C1 segment of cervical spinal cord (tissue), 14 donors: ENCODE measurements at regions not wholly inside any gene's neighbourhood (a gene's known extent, or its start where the extent isn't known, plus 50 kb on each side); places are given as distances from the start of the nearest gene placed in this dataset.
"Not testable (repeated sequence)": the region's sequence is repeated elsewhere in the genome, so short reads cannot be mapped to it uniquely, and the experiment has no call there.

Source experiments
- DNase-seq, 14 donors: peaks; one replicate each; lab custom pipeline; 2025; lab: John Stamatoyannopoulos, UW

DNA sequence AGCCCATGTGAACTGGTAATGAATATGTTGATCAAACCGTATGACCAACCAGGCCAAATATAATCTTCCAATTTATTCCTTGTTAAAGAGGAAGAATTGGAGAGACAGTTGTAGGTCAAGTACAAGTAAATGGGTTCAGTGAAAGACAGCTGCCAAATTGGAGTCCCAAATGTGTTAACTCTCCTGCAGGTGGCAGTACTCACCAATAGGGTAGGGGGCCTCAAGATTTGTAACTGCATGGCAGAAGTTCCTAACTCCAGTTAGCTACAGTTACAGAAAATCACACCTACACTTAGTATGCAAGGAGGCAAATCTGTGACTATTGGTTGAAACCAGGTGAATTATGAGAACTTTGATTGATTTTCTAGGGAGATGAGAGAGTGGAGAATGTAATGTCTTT is 278.0 kb downstream of the ZBBX start:
- DNase-seq, result no peak

DNA sequence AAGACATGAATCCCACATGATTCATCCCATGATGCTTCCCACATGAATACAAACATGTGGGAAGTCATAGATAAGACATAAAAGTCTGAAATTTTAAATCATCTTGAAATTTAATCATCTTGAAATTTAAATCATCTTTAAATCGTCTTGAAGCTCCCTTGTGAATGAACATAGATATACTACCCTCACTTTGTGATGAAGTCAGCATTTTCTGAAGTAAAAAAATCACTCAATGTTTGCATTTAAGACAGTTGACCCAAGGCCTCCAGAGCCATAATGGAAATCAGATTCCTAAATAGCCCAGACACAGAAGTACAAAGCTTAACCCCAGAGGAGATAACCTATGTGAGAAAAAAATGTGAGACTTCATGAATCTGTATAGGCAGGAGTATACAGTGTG is 279.4 kb downstream of the ZBBX start:
- no peak for DNase-seq

GRCh38 chr3:167100200-167100599 is 279.9 kb downstream of the ZBBX start:
- no peak for DNase-seq

- no peak for DNase-seq
Measured at GRCh38 chr3:167095976-167096375, 284.1 kb downstream of the ZBBX start.

DNA sequence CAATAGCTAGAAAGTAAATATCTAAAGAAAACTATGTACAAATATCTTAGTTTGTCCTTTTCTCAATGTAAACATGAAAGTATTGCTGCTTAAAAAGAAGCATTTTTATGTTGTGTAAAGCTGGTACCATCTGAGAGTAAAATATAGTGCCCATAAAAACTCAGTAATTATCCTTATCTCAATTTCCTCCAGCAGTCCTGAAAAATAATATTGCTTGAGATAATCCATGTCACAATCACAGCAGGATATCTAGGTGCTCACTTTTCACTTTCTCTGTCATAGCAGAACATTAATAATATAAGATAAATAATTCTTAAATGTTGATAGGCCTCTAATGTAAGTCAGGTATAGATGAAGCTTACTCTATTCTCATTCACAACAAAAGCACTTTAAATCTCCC is 285.5 kb downstream of the ZBBX start:
- no peak for DNase-seq

GRCh38 chr3:167091226-167091625 is 288.9 kb downstream of the ZBBX start:
- no peak for DNase-seq

DNA sequence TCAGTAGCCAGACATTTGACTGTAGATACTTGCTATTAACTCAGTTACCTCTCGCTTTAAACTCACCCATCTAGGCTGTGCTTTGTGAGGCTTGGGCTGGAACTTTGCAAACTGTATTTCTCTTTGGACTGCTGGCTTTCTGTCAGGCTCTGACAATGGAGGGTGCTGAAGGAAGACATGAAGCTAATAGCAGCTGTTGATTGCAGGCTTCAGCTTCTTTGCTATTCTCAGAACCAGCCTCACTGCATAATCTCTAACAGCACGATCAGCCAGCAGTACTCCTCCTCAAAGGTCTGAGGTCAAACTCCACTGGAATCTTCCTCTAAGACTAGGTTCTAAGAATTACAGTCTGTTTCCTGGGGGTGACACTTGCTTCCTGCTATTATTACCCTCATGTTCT is 295.6 kb downstream of the ZBBX start:
- DNase-seq, result no peak

- no peak for DNase-seq
Measured at GRCh38 chr3:167078070-167078622, 302.0 kb downstream of the ZBBX start.

DNA sequence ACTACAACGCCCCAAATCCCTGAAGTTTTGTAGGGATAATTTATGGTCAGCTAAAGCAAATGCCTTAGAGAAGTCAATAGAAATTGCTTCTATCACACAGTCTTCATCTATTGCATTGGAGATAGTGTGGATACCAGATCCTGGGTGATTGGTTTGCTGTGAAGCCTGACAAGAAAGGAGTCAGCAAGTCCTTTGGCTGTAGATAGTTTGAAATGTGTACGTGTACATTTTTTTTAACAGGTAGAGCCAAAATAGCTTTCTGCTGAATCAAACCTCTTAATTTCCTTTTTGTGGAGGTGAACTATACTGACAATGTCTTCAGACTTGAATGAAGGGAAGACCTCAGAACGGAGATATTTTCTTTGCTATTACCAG is 312.3 kb downstream of the ZBBX start:
- DNase-seq, result no peak

- DNase-seq, result no peak
Measured at GRCh38 chr3:167066977-167067786, 312.9 kb downstream of the ZBBX start.

- no peak for DNase-seq
Measured at GRCh38 chr3:167057581-167057980, 322.5 kb downstream of the ZBBX start.

DNA sequence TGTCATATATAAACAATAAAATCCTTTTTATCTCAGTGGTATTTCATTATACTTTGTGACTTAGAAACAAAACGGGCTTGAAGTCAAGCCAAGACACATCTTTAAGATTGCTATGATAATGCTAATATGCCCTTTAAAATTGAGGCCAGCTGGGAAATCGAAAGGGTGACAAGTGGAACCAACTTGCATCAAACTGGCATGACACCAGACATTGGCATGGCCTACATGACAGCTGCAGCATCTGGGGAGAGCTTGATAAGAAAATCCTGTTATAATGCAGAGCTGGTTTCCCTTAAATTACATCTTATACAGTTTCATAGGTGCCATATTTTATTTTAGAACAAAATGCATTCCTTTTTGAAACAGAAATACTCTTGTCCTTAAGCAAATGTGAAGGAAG is 325.2 kb downstream of the ZBBX start:
- DNase-seq, result no peak

DNA sequence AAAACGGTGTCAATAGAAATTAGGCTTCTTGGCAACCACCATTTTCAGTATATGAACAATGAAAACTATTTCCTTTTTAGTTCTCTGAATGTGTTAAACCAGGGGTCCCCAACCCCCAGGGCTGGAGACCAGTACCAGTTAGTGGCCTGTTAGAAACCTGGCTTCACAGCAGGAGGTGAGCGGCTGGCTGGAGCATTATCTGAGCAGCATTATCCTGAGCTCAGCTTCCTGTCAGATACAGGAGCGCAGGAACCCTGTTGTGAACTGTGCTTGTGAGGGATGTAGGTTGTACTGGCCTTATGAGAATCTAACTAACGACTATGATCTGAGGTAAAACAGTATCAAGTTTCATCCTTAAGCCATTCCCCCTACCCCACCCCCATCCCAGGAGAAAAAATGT is 328.7 kb downstream of the ZBBX start:
- DNase-seq, result no peak

GRCh38 chr3:167033866-167034265 is 346.2 kb downstream of the ZBBX start:
- no peak for DNase-seq

- DNase-seq, result no peak
Measured at GRCh38 chr3:167032267-167032876, 347.7 kb downstream of the ZBBX start.

- no peak for DNase-seq
Measured at GRCh38 chr3:167031364-167032049, 348.6 kb downstream of the ZBBX start.

DNA sequence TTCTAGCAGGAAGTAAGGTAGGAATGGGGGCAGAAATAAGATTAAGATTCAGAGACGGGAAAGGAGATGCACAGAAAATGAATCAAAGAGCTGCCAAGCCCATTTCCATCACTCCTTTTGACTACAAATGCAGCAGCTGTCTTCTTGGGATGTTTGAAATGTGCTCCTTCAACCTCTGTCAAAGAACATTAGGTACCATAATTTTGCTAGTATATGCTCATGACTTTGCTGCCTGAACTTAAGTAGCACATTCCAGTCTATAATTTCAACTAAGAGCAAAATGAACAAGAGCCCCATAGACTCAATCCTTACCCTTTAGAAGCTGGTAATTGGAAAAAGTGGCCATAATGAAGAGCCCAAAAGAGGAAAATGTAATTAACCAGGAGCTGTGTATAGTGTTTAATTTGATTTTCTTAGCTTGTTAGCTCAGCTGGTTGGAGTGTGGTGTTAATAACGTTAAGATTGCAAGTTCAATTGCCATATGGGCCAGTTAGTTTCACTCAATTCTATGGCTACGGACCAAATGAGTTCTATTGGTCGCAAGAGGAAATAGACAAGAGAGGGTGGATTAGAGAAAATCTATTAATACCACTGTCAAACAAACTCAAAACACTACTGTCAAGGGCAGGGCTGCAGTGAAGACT is 349.9 kb downstream of the ZBBX start:
- no peak for DNase-seq

DNA sequence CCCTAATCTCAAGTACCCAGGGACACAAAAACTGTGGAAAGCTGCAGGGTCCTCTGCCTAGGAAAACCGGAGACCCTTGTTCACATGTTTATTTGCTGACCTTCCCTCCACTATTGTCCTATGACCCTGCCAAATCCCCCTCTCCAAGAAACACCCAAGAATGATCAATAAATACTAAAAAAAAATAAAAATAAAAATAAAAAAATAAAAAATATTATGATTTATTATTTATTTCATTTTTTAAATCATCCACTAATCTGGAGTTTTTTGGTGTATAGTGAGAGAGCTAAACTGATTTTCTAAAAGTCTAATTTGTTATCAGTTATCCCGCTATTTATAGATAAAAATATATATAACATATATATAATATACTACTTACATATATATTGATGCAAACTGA is 360.6 kb downstream of the ZBBX start:
- DNase-seq, result not testable (repeated sequence)

GRCh38 chr3:167018591-167019111 is 361.4 kb downstream of the ZBBX start:
- not testable (repeated sequence) for DNase-seq

GRCh38 chr3:167012691-167013090 is 367.4 kb downstream of the ZBBX start:
- no peak for DNase-seq

DNA sequence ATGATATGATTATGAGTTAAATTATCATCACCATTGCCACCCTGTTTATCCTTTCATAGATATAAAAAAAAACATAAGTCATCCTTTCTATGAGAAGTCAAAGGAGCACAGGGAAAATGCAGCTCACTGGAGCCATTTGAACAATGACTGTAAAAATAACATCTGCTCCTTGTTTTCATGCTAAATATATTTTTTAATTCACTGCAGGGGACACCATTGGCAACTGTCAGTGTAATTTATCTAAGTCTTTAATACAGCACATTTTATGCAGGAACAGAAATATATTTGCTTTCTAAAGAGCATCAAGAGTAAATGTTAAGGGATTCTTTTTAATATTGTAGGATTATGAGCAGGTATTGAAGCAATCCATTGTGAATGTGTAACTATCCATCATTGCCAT is 371.3 kb downstream of the ZBBX start:
- DNase-seq, result no peak

- no peak for DNase-seq
Measured at GRCh38 chr3:167001374-167001773, 378.7 kb downstream of the ZBBX start.
